RPMI8226 (cell line): ENCODE measurements at regions not wholly inside any gene's neighbourhood (a gene's known extent, or its start where the extent isn't known, plus 50 kb on each side); places are given as distances from the start of the nearest gene placed in this dataset.
"Not testable (repeated sequence)": the region's sequence is repeated elsewhere in the genome, so short reads cannot be mapped to it uniquely, and the experiment has no call there.

Experiments used
- DNase-seq: peaks from one replicate; pipeline ENCODE4 v3.0.0-alpha.2; 2015

DNA sequence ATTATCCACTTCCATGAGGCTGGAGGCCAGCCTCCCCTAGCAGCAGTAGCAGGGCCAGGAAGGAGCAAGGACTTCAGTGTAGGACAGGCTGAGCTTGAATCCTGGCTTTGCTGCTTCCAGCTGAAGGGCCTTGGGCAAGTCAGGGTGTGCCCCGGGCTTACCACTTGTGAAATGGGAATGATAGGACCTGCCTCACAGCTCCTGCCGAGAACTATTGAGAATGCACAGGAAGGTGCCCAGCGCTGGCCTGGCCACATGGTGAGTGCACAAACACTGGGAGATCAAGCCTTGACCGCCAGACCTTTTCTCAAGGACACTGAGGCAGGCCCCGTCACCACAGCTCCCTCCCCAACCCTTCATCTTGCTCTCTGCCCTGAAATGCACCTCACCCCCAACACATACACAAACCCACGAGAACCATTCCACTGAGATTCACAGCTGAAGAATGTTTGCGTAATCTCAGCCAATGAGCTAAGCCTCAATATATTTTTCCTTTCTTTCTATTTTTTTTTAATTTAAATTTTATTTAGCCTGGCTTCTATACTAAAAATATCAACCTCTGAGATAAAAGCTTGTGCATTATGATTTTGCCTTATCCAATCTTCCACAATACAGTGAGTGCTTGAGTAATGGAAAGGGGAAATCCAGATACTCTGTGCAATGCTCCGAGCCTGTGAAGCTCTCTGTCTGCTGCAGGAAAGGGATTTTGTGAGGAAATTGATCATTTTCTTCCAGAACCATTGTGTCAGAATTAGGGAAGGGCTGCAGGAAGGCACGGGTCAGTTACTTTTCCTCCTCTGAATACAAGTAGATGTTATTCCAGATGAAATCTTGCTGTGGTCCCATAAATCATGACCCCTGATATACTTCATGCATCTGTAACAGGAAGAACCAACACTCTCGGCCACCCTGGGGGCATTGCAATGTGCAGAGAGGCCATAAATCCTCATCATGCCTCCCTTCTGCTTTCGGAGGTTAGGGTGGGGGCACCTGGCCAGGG lies 193.9 kb downstream of the TLE3 start:
- no peak for DNase-seq

GRCh38 chr15:69906256-69907185 lies 191.2 kb downstream of the TLE3 start:
- no peak for DNase-seq

GRCh38 chr15:69908060-69908459 lies 189.7 kb downstream of the TLE3 start:
- DNase-seq = no peak

GRCh38 chr15:69908590-69909420 lies 188.9 kb downstream of the TLE3 start:
- peak; percentile 55 for DNase-seq

- no peak for DNase-seq
Observed at GRCh38 chr15:69909719-69910444, 187.8 kb downstream of the TLE3 start.

DNA sequence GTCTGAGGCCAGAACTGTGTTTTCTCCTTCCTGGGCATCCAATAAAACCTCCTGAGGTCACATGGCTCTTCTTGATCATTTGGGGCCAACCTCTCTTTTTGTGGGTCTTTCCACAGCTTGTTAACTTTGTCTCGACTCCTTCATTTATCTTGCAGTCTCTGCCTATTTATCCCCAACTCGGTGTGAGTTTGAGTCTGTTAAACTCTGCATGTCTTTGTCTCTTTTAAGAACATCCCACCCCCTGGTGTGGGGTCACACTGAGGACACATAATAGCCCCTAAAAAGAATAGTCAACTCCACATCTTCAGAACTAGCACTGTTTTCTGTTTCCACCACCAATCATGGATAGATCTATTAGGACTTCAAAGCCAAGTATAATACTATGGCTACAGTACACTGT lies 187.2 kb downstream of the TLE3 start:
- no peak for DNase-seq

GRCh38 chr15:69912116-69912515 lies 185.6 kb downstream of the TLE3 start:
- DNase-seq = no peak

DNA sequence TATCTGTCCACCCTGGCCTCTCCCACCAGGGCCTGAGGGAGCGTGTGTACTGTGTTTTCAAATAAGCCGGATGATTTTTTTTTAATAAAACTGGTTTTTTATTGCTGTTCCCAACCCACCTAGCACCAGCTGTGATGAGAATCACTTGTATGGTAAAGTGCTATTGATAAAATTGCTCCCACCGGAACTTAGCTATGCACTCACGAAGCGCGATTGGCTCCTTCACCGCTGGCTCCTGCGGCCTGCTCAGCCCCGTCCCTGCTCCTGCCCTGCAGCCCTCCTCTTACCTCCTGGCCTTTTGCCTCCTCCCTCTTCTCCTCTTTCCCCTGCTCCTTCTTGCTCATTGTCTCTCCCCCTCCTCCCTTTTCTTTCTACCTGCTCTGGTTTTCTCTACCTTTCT lies 183.7 kb downstream of the TLE3 start:
- DNase-seq = no peak

DNA sequence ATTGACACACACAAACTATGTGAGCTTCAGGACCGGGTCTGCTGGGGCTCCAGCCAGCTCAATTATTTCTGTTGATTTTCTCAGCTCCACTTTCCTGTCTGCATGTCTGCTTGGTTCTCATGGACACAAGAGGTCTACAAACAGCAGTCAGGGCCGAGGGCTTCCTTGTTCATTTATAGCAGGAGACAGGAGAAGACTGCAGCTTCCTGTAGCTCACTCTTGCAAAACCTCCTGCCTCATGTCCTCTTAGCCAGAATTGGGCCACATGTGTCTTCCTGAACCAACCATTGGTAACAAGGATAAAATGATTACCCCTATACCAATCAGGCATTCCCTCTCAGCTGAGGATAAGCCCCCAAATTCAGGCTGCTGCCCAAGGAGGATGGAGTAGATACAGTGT lies 182.8 kb downstream of the TLE3 start:
- DNase-seq = no peak

- no peak for DNase-seq
Observed at GRCh38 chr15:69916169-69916785, 181.4 kb downstream of the TLE3 start.

- DNase-seq = no peak
Observed at GRCh38 chr15:69917056-69917455, 180.7 kb downstream of the TLE3 start.

GRCh38 chr15:69919816-69920215 lies 177.9 kb downstream of the TLE3 start:
- DNase-seq = peak; percentile 71

GRCh38 chr15:69920221-69920620 lies 177.5 kb downstream of the TLE3 start:
- DNase-seq = no peak

GRCh38 chr15:69921626-69922619 lies 175.8 kb downstream of the TLE3 start:
- peak; percentile 79 for DNase-seq

DNA sequence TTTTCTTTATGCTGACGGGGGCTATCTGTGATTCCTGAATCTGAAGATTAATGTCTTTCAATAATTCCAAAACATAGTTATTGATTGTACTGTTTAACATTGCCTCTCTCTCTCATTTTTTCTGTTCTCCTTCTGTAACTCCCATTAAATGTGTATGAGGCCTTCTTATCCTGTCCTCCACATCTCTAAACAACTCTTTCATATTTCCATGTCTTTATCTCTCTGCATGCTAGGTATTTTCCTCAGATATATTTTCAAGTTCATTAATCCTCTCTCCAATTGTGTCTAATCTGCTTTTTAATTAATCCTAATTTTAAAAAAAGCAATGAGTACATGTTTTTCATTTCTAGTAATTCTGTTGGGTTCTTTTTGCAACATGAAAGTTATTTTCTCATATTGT lies 173.2 kb downstream of the TLE3 start:
- DNase-seq = no peak

- DNase-seq = no peak
Observed at GRCh38 chr15:69926006-69926405, 171.7 kb downstream of the TLE3 start.

- no peak for DNase-seq
Observed at GRCh38 chr15:69926721-69927120, 171.0 kb downstream of the TLE3 start.

GRCh38 chr15:69928890-69929289 lies 168.8 kb downstream of the TLE3 start:
- not testable (repeated sequence) for DNase-seq

DNA sequence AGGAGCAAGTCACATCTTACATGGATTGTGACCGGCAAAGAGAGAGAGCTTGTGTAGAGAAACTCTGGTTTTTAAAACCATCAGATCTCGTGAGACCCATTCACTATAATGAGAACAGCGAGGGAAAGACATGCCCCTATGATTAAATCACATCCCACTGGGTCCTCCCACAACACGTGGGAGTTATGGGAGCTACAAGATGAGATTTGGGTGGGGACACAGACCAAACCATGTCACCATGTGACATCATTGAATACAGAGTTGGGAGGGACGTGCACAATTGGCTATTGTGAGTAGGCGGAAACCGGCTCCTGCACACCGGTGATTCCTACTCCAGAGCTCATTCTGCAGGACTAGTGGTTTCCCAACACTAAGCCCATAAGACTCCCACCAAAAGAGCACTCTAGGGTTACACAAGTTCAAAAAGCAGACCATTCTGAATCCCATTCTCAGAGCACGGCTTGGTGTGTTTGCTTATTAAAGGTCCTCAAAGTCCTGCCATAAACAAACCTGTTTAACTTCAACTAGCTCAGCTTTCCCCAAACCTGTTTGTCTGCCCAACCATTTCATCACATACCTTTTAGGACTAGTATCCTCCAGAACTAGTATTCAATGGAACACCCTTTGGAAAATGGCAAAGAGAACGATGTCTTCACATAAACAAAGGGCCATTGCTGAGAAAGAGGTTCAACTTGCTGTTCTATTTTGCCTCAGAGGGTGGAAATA lies 167.6 kb downstream of the TLE3 start:
- no peak for DNase-seq
